ENCODE measurements at regions not wholly inside any gene's neighbourhood (a gene's known extent, or its start where the extent isn't known, plus 50 kb on each side); places are given as distances from the start of the nearest gene placed in this dataset.
A peak's percentile ranks its signal among the peaks of the same experiment; 100 is the strongest.

GRCh38 chr1:9419369-9420041 lies 119.8 kb upstream of the SLC25A33 start:
- DNase-seq (ENCODE audit: low read depth) = no peak

- no peak for DNase-seq (ENCODE audit: low read depth)
These were observed 118.3 kb upstream of the SLC25A33 start for GRCh38 chr1:9420835-9421532.

DNA sequence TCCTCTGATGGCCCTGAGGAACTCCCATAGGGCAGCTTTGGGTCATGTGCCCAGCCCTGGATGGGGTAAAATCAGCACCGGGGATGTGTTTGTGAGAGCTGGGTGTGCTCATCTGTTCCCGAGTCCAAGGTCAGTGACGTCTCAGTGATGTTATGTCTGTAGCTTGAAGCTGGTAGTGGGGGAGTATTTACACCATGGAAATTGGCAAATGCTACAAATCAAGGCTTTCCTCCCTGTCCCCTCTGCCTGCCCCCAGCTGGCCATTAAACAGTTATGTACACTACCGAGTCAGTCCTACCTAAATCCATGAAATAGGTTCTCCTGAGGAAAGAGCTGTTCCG lies 117.8 kb upstream of the SLC25A33 start:
- no peak for DNase-seq (ENCODE audit: low read depth)

- DNase-seq (ENCODE audit: low read depth) = no peak
These were observed 116.9 kb upstream of the SLC25A33 start for GRCh38 chr1:9422321-9422720.

GRCh38 chr1:9422911-9423505 lies 116.3 kb upstream of the SLC25A33 start:
- DNase-seq (ENCODE audit: low read depth) = no peak

GRCh38 chr1:9424261-9424660 lies 115.0 kb upstream of the SLC25A33 start:
- no peak for DNase-seq (ENCODE audit: low read depth)

GRCh38 chr1:9425859-9426258 lies 113.4 kb upstream of the SLC25A33 start:
- no peak for DNase-seq (ENCODE audit: low read depth)

- DNase-seq (ENCODE audit: low read depth) = no peak
These were observed 113.0 kb upstream of the SLC25A33 start for GRCh38 chr1:9426291-9426711.

DNA sequence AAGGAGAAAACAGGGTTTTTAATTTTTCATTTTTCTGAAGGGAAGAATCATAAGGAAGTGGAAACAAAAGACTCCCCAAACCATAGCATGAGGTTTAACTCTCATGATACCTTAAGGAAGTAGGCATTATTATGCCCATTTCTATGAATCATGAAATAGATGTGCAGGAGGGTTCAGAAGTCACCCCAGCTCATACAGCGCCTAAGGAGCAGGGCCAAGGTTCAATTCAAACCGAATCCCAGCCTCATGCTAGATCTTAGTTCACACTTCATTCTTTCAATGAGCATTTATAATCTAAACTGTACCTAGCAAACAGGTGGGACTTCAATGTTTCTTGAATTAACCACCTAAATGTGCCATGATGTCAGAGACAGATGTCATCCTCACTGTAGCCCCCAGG lies 111.9 kb upstream of the SLC25A33 start:
- no peak for DNase-seq (ENCODE audit: low read depth)

DNA sequence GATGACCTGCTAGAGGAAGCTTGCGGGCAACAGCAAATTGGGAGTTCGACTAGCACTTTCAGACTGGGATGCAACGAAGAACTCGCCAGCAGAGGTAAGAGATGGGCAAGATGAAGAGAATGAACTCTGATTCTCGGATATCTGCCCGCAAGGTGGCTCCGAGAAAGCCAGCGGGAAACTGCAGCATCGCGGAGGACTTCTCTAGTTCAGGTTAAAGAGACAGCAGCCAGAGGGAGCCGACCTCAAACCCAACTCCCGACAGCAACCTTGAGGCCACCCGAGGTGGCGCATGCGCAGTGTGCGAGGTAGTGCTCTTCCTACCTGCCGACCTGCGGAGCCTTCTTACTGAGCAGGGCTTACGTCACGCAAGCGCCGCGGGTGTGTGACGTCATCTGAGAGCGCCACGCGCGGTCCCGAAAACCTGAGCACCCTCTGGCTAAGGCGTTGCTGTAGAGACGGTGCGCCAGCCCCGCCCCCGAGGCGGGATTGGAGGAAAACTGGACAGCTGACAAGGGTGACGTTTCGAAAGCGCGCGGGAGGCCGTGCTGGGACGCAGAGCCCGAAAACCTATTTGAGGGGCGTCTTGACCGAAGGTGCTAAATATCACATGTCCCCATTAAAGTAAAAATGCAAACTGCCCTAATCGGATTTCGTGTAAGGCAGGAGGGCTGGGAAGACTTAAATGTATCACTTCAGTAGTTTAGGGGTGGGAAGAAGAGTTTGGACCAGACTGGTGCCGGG lies 110.5 kb upstream of the SLC25A33 start:
- DNase-seq (ENCODE audit: low read depth) = peak; percentile 97

GRCh38 chr1:9429342-9429711 lies 109.9 kb upstream of the SLC25A33 start:
- DNase-seq (ENCODE audit: low read depth) = no peak

DNA sequence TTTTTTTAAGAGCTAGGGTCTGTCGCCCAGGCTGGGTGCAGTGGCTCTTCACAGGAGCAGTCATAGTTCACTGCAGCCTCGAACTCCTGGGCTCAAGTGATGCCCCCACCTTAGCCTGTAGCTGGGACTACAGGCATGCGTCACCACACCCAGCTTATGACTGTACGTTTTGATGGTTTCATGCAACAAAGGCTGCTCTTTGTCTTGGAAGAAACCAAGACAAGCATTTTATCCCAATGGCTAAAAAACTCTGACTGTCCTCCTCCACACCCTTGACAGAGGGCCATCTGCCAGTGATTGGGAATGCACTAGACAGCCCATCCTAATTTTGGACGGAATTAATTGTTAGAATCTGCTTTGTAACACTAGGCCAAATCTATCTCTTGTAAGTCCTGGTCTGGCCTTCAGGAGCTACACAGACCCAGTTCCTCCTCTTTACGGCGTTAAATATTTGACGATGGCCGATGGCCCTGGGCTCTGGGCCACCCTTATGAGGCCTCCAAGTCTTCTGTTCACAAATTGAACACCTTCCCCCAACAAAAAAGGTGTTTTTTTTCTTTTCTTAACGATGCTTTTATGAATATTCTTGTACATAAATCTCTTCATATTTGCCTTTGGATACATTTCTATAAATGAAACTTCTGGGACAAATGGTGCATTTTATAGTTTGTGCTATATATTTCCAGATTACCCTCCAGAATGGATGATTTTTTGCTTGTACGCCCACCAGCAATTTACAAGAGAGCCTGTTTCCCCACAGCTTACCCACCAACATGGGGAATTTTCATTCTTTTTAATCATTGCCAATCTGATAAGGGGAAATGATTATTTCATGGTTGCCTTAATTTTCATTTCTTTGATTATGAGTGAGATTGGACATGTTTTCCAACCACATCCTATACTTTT lies 104.8 kb upstream of the SLC25A33 start:
- peak; percentile 51 for DNase-seq (ENCODE audit: low read depth)

DNA sequence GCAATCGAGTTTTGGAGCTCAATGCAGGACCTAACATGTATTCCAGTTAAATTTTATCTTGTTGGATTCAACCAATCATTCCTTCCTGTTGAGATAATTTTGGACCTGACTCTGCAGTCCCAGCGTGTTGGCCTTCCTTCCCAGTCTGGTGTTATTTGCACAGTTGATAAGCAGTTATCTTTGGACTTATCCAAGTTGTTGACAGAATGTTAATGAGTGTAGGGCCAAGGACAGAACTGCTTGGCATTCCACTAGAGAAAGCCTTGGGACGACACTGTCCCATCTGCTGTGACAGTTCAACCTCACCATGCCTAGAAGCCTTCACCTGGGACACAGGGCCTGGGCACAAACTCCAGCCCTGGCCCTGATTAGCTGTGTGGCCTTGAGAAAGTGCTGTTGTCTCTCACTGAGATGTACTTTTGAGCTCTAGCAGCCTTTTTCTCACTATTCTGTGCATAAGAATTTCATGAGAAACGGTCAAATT lies 104.1 kb upstream of the SLC25A33 start:
- DNase-seq (ENCODE audit: low read depth) = no peak

DNA sequence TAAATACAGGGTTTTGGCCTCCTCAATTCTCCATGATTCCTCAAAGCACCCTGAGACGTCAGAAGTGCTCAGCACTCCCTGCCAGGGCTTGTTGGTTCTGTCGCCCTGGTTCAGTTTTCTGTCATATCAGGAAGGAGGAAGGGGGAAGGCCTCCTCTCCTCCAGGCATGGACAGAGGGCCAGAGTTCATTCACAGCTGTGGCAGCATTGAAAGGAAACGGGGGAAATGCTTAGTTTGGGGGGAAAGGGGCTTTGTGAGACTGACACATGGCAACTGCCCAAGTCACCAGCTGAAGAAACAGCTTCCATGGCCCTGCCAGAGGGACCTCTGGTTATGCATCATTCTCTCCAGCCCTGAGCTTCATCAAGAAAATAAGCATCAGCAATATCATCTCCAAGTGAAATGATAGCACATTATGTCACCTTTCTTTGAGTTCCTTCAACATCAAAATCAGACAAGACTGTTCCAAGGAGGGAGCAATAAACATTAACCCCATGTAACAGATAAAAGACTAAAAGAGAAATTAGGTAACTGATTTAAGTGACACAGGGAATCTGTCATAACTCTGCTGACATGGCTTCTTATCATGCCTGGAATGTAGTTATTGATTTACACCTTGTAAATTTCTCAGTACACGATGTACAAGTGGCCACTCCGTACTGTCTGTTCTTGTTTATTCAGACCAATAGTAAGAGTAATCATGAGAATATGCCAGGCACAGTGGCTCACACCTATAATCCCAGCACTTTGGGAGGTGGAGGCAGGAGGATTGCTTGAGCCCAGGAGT lies 103.2 kb upstream of the SLC25A33 start:
- no peak for DNase-seq (ENCODE audit: low read depth)

- peak; percentile 48 for DNase-seq (ENCODE audit: low read depth)
These were observed 101.3 kb upstream of the SLC25A33 start for GRCh38 chr1:9437961-9438430.

DNA sequence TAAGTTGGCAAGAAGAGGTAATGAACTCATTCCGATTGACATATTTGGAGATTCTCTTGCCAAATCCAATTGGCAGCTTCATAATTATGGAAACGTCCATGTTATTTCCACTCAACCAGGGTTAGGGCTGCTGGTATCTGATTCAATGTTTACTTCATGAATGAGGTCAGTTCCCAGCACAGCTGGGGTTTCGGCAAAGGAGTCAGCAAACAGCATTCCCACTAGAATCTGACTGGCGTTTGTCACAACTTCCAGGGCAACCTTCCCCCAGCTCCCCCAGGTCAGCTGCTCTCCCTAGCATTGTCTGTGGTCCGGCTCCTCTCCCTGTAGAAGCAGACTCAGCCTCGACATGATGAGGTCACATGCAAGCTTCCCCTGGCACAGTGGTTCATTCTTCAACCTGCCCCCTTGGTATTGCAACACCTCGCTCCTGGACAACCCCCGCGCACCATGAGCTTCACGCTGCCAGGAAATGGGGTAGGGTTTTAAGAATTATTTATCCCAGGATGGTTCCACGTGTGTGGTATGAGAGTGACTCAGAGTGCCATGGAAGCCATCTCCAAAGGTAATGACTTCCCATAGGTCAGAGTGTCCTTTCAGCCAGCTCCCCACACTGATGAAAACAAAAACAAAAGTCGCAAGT lies 100.7 kb upstream of the SLC25A33 start:
- DNase-seq (ENCODE audit: low read depth) = peak; percentile 70

DNA sequence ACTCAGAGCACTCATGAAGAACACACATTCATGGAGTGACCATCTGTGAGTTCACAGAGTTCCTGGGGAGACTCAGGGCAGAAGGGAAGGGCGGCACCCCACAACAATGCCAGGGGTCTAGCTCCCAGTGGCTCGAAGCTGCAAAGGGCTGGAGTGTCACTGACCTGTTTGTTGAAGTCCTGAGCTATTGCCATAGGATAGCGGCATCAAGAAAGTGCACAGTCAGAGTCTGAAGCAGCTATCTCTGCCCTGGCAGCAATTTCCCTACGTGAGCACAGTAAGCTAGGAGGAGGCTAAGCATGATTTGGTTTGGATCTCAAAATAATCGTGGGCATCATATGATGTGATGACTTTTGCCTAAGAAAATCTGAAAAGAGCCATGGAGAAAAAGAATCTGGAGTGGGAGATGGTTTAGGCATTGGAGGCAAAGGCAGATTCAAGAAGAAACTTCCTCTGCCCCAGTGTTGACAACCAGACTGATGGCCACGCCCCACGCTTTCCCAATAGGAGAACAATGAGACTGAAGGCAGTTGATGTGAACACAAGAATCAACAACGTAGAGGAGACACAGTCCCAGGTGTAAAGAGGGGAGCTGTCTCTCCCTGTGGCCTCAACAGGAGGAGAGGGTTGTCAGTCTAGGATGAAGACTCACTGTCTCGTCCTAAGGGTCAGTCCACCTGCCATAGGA lies 100.0 kb upstream of the SLC25A33 start:
- DNase-seq (ENCODE audit: low read depth) = no peak

DNA sequence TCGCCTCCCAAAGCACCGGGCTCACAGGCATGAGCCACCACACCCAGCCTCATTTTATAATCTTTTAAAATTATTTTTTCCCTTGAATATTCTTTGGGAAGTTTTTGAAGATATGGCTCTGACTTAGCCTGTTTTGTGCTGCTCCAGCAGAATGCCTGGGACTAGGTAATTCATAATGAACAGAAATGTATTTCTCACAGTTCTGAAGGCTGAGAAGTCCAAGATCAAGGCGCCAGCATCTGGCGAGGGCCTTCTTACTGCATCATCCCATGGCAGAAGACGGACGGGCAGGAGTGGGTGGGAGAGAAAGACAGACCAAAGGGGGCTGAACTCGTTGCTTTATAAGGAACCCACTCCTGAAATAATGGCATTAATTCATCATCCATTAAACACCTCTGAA lies 99.0 kb upstream of the SLC25A33 start:
- DNase-seq (ENCODE audit: low read depth) = no peak

DNA sequence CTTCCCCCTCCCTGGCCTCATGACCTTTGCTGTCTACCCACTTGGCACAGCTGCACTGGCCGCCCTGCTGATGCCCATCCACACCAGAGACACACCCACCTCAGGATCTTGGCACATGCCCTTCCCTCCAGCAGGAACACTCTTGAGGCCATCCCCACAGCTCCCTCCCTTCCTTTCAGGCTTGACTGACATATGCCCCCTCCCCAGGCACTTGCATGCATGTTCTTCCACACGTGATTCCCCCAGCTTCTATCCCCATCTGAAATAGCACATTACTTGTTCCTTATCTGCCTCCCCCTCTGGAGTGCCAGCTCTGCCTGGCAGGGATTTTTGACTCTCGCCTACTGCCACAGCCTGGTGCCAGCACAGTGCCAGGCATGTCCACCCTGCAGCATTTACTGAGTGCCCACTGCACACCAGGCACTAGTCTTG lies 98.5 kb upstream of the SLC25A33 start:
- no peak for DNase-seq (ENCODE audit: low read depth)
